Suppressor macrophage treated with lipopolysaccharide for 4 hours (primary cell): ENCODE measurements at regions not wholly inside any gene's neighbourhood (a gene's known extent, or its start where the extent isn't known, plus 50 kb on each side); places are given as distances from the start of the nearest gene placed in this dataset.
"Not testable (repeated sequence)": the region's sequence is repeated elsewhere in the genome, so short reads cannot be mapped to it uniquely, and the experiment has no call there.

Experiments
- DNase-seq: peaks from one replicate; pipeline ENCODE4 v3.0.0-alpha.2; 2020

DNA sequence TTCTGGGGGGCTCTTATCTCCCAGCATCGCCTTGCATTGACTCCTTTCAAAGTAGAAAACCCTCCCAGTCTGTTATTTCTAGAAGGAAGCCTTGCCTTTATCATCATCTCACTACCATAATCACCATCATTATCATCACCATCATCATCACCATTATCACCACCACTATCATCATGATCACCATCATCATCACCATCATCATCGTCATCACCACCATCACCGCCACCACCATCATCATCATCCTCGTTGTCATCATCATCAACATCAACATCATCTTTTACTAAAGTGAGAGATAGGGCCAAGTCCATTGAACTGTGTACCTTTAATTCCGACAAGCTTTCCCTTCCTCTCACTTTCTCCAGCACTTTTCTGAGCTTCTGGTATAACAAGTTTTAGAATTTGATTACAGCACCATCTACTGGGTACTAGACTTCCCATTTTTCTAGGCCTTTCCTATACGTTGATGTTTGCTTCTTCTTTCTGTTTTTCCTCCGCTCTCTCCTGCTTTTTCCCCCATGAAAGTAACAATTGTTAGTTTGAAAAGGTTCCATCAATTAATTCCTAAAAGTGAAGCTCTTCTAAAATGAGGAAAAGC, 226.4 kb downstream of the BUB3 start:
- peak; percentile 32 for DNase-seq

DNA sequence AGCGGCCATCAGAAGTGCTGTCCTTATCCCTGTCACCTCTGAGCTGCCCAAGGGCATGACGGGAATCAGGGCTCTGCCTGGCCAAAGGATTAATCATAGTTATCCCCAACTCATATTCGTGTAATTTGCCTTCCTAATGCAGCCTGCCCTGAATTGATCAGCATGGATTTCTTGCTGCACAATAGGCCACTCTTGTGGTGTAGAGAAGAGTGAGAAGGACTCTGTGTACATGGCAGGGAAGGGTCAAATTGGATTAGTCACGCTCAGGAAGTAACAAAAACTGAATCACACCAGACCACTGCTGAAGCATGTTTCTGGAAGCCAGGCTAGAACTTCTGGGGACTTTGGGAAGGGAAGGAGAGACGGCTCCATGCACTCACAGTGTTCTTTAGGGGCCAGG, 227.0 kb downstream of the BUB3 start:
- DNase-seq = no peak

DNA sequence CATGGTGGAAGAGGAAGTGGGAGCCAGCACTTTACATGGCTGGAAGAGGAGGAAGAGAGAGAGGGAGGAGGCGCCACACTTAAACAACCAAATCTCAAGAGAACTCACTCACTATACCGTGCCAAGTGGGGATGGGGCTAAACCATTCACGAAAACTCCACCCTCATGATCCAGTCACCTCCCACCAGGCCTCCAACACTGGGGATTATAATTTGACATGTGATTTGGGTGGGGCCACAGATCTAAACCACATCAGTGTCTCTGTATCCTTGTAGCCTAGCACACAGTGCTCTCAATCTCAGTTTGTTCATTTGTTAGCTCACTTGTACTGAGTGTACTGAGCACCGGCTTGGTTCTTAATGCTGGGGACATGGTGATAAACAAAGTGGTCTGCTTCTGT, 228.3 kb downstream of the BUB3 start:
- DNase-seq = no peak

DNA sequence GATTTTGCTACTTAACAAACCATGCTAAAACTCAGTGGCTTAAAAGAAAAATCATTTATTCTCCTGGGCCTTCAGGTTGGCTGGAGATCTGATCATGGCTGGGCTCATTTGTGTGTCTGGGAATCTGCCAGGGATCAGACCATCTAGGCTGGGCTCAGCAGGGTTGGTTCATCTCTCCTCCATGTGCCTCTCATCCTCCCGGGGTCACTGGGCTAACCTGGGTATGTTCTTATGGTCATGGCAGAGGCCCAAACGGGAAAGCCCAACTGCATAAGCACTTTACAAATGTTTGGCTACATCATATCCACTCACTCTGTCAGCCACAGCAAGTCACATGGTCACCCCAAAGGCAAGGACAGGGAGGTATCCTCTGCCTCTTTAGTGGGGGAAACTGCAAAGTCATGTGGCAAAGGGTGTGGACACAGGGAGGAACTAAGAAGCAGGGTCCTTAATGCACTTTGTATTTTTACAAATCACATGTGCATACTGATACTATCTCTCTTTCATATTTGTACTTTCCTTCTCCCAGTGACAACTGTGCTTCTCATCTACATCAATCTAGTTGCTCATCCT, 231.4 kb downstream of the BUB3 start:
- DNase-seq = no peak

DNA sequence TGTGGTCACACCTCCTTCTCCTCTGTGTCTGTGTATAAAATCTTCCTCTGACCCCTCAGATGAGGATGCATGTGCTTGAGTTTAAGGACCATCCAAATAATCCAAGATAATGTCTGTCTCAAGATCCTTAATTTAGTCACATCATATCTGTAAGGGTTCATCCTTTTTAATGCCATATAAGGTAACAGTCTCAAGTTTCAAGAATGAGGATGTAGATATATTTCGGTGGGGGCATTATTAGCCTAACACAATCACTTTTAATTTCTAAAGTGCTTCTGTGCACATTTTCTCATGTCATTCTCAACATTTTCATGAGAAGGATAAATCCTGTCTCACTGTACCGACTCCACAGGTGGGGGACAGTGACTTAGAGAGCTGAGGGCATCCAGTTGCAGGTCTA, 235.3 kb downstream of the BUB3 start:
- no peak for DNase-seq

DNA sequence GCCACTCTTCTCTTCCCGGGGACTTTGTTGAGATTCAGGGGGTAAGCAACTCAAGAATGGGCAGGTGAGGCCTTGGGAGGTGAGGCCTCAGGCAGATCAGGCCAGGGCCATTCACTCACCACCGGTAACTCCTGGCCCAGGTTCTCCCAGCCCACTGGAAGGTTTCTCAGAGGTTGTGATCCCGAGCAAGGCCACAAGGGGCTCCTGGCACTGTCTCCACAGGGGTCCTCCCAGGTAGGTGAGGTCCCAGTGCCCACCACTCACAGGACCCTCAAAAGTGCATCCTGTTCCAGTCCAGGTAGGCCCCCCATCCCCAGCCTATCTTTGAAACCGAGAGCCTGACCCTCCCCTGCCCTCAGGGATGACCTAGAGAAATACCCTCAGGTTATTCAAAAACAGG, 236.1 kb downstream of the BUB3 start:
- DNase-seq = no peak

DNA sequence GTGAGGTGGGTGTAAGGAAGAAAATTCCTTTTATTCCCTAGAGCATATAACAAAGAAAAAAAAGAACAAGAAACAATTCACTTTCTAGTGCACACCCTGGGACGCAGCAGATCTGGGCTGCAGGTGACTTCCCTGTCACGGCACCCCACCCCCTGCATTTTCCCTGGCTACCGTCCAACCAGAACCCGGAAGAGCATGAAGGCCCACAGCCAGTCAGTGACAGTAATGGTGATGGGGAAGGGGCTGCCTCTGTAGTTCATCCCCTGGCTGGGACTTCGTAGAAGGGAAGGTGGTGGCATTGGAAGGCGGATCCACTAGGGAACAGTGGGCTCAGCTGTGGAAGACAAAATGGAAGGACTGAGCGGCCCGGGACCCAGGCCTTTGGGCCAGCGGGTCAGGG, 236.7 kb downstream of the BUB3 start:
- DNase-seq = no peak

DNA sequence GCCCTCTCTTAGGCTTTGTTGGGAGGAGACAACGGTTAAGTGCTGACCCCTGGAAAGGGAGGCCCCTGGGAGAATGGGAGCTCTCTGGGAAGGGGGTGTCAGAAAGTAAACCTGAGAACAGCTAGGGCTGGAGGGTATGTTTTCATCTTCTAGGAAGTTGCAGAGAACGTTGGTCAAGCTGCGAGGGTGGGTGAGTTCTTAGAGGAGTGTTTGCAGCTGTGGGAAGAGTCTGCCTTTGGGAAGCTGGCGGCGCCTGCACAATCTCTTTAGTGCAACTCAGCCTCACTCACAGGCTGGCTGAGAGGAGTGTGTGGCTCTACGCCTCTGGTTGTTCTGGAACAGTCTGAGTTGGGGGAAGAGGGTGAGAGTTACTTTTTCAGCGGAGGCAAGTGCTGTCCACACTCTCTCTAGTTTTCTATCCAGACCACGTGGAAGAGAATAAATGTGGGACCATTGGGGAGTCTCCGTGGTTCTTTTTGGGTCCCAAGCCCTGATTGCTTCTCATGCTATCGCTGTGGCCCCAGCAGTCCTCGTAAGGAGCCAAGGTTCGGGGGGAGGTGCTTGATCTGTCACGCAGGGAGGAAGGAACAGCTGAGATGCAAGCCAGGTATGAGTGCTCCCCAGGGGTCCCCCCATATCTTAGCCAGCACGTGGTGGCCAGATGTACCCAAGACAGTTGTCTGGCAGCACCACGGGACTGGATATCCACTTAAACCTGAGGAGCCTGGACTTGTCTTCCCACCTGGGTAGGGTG, 237.2 kb downstream of the BUB3 start:
- DNase-seq = no peak

DNA sequence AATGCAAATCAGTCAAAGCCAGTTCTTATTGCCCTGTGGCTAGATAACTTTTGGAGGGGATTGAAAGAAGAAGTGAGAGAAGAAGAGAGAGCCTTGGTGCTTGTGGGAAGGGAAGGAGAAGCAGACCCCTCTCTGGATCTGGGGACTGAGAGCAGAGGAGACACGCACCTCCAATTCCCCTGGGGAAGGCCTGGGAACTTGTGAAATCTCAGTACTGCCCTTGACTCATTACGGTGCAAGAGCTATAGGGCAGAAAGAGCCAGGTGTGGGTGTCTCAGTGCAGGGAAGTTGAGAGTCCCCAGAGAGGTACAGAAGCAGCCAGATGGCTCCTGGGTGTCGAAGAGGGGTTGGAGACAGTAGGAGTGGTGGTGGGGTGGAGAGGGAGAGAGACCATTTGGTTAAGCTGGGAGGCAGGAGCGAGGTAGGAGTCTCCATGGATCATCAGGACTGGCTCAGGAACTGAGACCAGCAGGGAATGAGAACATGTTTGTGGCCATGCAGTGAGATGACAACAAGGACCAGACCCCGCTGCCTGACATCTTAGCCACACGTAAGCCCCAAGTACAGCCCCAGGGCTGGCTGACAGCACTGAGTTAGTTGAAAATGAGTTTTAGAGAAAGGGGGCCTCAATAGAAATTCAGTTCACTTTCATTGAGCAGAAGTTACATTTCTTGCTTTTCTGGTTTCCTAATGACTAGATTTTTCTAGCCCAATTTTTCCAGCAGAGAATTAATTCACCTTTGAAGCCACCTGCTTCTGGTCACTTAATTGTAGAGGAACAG, 238.2 kb downstream of the BUB3 start:
- no peak for DNase-seq

DNA sequence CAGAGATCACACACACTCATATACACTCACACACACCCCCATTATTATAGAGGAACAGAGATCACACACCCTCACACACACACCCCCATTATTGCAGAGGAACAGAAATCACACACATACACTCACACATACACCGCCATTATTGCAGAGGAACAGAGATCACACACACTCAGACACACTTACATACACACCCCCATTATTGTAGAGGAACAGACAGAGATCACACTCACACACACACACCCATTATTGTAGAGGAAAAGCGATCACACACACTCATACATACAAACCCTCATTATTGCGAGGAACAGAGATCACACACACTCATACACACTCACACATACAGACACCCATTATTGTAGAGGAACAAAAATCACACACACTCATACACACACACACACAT, 239.0 kb downstream of the BUB3 start:
- no peak for DNase-seq

DNA sequence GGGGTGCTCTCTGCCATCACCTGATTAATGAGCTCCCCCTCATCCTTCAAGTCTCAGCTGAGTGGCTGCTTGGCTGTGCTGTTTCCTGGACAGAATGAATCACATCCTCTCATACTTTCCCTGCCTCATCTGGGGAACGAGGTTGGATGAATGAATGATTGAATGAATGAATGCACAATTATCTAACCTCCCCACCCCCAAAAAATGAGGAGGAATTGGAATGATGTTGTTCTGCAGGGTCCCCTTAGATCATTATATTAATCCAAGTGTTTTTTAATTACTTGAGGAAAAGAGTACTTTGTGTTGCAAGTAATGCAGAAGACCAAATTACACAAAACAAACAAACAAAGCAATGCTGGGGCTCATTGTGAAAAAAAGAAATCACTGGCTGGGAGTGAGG, 240.2 kb downstream of the BUB3 start:
- no peak for DNase-seq

DNA sequence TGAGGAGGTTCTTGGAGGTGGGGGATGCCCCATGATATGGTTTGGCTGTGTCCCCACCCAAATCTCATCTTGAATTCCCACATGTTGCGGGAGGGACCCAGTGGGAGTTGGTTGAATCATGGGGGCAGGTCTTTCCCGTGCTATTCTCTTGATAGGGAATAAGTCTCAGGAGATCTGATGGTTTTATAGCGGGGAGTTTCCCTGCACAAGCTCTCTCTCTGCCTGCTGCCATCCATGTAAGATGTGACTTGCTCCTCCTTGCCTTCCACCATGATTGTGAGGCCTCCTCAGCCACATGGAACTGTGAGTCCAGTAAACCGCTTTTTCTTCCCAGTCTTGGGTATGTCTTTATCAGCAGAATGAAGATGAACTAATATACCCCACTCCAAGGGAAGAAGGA, 241.0 kb downstream of the BUB3 start:
- not testable (repeated sequence) for DNase-seq

DNA sequence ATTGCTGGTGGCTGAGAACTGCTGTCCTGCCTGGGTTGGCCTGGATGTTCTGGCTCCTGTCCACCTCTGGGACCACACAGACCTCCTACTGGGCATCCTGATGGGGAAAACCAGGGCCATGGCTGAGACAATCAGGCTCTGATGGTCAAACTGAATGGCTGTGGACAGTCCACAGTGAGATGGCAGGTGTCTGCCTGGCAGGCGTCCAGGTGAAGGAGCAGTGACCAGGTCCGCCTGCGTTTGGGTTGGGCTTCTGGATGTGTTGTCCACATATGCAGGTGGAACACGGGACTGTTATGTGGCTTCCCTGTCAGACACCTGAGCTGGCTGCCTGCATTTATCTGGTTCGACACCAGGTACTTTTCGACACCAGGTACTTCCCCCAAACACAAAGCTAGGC, 241.7 kb downstream of the BUB3 start:
- no peak for DNase-seq

DNA sequence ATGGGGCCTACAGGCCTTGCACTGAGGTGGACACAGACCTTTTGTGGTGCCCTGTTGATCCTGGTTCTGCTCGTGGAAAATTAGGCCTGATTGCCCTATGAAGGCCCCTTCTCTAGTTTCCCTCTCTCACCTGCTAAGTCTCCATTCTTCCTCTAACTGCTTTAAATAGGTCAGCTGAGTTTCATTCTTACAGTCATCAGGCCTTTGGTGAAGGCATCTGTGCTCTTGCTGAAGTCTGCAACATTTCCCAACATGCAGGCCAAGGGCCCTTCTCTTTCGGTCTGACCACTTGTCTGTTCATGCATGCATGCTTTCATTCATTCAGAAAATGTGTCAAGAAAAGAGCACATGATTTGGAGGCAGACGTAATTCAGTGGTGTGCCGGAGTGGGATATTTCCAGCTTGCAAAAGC, 244.0 kb downstream of the BUB3 start:
- no peak for DNase-seq

DNA sequence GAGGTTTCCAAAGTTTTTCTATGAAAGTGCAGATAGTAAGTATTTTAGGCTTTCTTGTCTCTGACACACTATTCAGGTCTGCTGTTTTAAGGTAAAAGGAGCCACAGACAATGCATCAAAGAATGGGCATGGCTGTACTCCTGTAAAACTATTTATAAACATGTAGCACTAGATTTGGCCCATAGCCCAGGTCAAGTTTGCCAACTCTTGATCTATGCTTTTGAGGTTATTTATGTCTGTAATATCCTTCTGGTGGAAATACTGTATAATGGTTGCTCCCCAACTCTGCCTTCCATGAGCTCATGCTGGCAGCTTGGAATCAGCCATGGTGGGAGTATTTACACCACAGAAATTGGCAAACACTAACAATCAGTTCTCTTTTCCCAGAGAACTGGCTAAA, 244.6 kb downstream of the BUB3 start:
- no peak for DNase-seq

DNA sequence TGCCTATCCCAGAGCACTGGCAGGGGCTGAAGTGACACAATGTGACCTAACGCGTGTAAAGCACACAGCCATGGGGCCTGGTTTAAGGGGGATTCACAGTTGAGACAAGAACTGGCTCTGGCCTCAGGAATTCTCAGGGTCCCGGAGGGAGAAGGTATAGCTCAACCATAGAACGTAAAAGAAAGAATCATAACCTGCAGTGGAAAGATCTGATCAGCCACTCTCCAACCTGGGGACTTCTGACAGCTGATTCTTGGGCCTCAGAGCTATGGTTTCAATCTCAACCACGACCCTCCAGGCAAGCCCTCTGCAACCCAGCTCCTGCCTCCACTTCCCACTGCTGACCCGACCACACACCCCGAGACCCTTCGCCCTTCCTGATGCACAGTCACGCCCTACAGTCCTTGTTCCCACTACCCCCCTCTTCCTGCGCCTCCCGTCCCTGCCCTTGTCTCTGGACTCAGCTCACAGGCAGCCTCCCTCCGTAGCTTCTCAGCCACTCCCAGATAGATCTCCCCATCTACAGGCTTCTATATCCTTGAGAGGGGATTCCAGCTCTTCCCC, 245.2 kb downstream of the BUB3 start:
- no peak for DNase-seq

DNA sequence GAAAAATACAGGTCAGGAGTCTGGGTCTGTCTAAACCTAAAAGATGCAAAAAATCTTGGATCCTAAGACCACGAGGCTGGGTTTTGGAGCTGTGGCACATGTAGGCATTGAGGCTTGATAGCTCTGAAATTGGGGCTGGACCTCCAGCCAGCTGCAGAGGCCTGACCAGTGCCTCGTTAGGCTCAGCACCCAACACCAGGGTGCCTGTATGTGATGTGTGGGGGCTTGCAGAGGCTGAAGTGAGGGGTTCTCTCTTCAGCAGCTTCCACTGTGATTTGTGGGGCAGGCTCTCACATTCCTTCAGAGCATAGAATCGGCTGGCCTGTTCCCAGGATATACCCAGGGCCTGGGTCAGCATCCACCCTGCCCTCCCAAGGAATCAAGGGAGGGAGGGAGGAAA, 247.8 kb downstream of the BUB3 start:
- DNase-seq = no peak

DNA sequence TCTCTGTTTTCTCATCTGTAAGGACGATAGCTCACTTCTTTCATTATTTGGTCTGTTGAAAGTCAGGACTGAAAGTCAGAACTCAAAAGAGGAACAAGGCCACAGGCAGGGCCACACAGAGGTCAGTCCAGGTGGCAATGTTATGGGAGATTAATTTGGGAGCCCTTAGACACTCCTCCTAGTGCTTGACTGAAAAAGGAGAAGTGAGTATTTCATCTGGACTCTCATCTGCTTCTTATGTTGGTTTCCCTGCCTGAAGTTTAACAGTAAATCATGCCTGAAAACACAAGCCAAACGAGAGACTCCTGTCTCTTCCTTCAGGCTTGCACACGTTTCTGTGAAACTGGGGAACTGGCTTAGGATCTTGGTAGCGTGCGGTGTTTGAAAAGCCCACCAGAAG, 248.5 kb downstream of the BUB3 start:
- peak; percentile 24 for DNase-seq

DNA sequence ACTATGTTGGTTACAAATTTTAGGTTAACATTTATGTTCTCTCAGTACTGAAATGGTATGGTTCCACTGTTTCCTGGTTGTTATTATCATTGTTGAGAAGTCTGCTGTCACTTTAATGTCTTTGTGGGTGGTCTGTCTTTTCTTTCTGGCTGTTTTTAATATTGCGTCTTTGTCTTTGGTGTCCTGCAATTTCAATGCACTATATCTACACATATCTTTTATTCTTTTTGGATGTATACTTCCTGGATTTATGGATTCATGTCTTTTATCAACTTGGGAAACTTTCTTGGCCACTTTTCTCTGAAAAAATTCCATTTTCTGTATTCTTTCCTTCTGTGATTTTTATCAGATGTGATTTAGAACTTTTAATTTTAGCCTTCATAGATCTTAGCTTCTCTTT, 250.2 kb downstream of the BUB3 start:
- no peak for DNase-seq

DNA sequence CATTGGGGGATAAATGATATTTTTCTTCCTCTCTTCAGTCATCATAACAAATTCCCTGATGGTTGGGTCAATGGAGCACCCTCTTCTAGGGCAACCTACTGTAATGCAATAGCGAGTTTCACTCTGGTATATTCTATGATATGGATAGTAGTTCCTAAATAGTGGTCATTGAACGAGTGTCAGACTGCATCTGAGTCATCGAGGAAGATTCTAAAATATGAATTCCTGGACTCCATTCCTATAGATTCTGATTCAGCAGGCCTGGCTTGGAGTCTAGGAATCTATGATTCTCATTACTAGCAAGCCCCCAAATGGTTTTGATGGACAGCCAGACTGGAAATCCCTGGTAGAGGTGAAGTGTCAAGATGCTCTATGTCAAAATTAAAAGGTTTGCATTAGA, 254.5 kb downstream of the BUB3 start:
- no peak for DNase-seq

DNA sequence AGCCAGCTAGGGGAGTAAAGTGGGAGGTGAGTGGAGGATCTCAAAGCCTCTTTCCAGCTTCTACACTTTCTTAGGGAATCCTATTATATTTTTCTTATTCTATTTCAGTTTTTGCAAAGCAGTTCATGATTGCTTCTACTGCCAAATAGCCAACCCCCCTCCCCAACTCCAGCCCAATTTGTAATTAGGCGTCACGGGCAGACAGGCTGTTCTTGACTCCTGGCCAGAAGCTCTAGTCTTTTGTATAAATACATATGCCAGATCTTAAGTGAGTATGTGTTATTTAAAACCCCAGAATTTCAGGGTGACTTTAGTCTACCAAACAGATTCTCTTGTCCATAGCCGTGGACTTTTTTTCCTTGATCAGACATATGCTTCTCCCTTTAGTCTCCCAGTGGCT, 255.2 kb downstream of the BUB3 start:
- no peak for DNase-seq

DNA sequence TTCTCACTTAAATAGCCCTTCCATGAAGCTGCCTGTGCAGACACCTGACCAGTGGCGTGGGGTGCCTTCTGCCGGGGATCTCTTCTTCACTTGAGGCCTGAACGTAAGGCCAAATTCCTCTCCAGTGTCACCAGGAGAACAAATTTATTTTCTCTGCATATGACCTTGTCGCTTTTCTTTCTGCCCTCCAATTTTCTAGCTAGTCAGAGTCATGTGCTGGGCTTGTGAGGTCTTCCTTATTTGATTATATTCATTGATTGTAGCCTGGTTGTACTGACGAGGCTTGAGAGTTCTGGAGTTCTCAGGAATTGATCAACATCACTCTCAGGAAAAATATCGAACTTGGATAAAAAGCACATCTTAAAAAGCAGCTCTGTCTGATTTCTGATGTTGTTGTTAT, 255.7 kb downstream of the BUB3 start:
- no peak for DNase-seq

DNA sequence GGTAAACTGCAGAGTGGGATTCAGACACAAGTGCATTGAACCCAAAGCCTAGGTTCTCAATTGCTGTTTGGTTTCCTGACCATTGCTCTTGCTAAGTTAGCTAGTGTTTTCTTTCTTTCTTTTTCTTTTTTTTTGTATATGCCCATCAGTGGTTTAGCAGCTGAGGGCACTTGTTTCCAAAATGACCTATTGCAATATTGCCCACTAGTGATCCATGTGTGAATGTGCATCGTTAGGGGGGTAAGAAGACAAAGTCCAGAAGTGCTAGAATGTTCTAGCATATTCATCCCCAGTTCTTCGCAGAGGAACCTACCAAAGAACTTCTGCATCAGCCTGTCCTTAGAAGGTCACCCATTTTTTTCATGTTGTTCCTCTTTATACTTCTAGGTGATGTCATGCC, 252.8 kb upstream of the GPR26 start:
- DNase-seq = peak; percentile 23

DNA sequence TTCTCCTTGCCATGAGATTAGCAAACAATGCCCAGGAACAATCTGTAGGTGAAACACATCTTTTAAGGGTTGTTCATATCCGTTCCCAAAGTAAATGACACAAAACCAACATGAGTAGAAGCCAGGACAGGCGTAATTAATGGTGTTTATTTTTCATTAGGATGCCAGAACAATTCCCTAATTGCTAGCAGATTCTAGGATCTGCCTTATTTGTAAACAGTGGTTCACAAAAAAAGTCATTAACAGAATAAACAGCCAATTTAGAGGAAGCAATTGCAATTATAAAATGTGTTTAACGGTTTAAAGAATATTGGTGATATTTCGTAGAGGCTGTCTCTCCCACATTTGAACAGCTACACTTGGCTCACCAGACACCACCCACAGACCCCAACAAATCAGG, 250.6 kb upstream of the GPR26 start:
- DNase-seq = no peak
